ENCODE measurements at regions not wholly inside any gene's neighbourhood (a gene's known extent, or its start where the extent isn't known, plus 50 kb on each side); places are given as distances from the start of the nearest gene placed in this dataset.

- intact Hi-C loops (cut with micrococcal nuclease; ENCODE audit: unreplicated experiment): no loop called here
- no peak overlapping the region for H3K27ac Mint-ChIP-seq (ENCODE audit: unreplicated experiment)
- H3K4me3 Mint-ChIP-seq (ENCODE audit: unreplicated experiment): no peak overlapping the region
- H3K9me3 Mint-ChIP-seq (ENCODE audit: unreplicated experiment): no peaks in the 10 kb centered on the region
- no peak for DNase-seq
- Histone ChIP-seq H3K4me3 (ENCODE audit: low read depth, low read length) (no peak overlapping the region), H3K4me1 (no peaks in the 10 kb centered on the region), H3K36me3 (ENCODE audit: control insufficient read depth, insufficient read depth, low read length) (no peaks in the 10 kb centered on the region), H3K9me3 (no peaks in the 10 kb centered on the region), H3K27me3 (replicated peaks; ENCODE audit: control insufficient read depth, insufficient read depth, low read length) (no peaks in the 10 kb centered on the region; the same call in none of the 2 replicates)
- no TSS peak for BruUV-seq (replicated peaks)
- ChIA-PET CTCF (no interaction called here), POLR2A (no interaction called here)
- H3K4me1 Mint-ChIP-seq (ENCODE audit: low read depth, unreplicated experiment): no peaks in the 10 kb centered on the region
- no peaks in the 10 kb centered on the region for H3K36me3 Mint-ChIP-seq (ENCODE audit: insufficient read depth, unreplicated experiment)
- H3K27me3 Mint-ChIP-seq (ENCODE audit: insufficient read depth, unreplicated experiment): peaks cover 4% of the 10 kb centered on the region
- no peak for TF ChIP-seq CTCF (IDR thresholded peaks at IDR 0.05; ENCODE audit: insufficient read depth in 1 of 2, low read depth in 1 of 2, low read length in 1 of 2, severe bottlenecking in 1 of 2, unreplicated experiment in 1 of 2)
These were observed 317.9 kb upstream of the PKDCC start for GRCh38 chr2:41729800-41730364.

DNA sequence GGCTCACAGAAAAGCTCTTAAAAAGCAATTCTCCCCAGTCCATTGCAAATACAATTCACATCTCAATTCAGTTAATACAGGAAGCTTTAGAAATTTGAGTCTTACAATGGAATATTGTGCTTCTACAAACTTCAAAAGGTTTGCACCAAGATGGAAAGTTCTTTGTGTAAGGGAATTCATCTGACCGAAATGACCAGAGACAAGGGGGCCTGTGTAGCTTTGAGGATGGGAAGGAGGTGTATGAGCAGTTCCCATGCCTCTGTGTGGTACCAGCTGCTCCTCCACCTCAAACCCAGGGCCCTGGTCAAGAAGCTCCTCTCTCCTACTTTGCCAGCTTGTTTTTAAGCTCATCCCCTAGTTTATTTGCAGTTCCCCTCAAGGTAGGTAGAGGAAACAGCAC is 312.8 kb upstream of the PKDCC start:
- Histone ChIP-seq H3K36me3 (ENCODE audit: control insufficient read depth, insufficient read depth, low read length) (no peaks in the 10 kb centered on the region), H3K4me3 (ENCODE audit: low read depth, low read length) (no peak overlapping the region), H3K4me1 (no peaks in the 10 kb centered on the region), H3K9me3 (no peaks in the 10 kb centered on the region), H3K27me3 (replicated peaks; ENCODE audit: control insufficient read depth, insufficient read depth, low read length) (no peaks in the 10 kb centered on the region; the same call in none of the 2 replicates)
- H3K9me3 Mint-ChIP-seq (ENCODE audit: unreplicated experiment): no peaks in the 10 kb centered on the region
- no peak for TF ChIP-seq CTCF (IDR thresholded peaks at IDR 0.05; ENCODE audit: insufficient read depth in 1 of 2, low read depth in 1 of 2, low read length in 1 of 2, severe bottlenecking in 1 of 2, unreplicated experiment in 1 of 2)
- no peak overlapping the region for H3K27ac Mint-ChIP-seq (ENCODE audit: unreplicated experiment)
- no TSS peak for BruUV-seq (replicated peaks)
- CTCF ChIA-PET: no interaction called here
- POLR2A ChIA-PET: no interaction called here
- no peaks in the 10 kb centered on the region for H3K36me3 Mint-ChIP-seq (ENCODE audit: insufficient read depth, unreplicated experiment)
- H3K4me3 Mint-ChIP-seq (ENCODE audit: unreplicated experiment): no peak overlapping the region
- no peak for DNase-seq
- intact Hi-C loops (cut with micrococcal nuclease; ENCODE audit: unreplicated experiment): no loop called here
- peaks cover 10% of the 10 kb centered on the region for H3K27me3 Mint-ChIP-seq (ENCODE audit: insufficient read depth, unreplicated experiment)
- H3K4me1 Mint-ChIP-seq (ENCODE audit: low read depth, unreplicated experiment): no peaks in the 10 kb centered on the region

DNA sequence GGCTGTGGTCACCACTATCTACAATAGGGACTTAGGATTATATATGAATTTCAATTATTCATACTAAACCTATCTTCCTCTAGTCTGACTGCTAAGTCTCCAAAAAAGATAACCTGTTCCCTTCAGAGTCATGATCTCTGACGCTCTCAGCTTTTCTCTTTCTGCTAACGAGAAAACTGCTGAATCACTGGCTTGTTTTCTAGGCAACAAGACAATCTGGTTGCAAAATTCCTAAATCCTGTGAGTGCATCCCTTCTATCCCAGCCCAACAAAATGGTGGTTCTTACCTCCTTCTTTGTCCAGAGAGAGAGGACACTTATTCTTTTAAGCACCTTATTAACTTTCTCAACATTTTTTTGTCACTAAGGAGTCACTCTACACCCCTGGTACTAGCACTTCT is 312.3 kb upstream of the PKDCC start:
- peaks cover 7% of the 10 kb centered on the region for H3K27me3 Mint-ChIP-seq (ENCODE audit: insufficient read depth, unreplicated experiment)
- no peaks in the 10 kb centered on the region for H3K36me3 ChIP-seq (ENCODE audit: control insufficient read depth, insufficient read depth, low read length)
- H3K4me3 ChIP-seq (ENCODE audit: low read depth, low read length): no peak overlapping the region
- H3K4me1 ChIP-seq: no peaks in the 10 kb centered on the region
- BruUV-seq (replicated peaks): no TSS peak
- no peaks in the 10 kb centered on the region for H3K9me3 ChIP-seq
- H3K4me3 Mint-ChIP-seq (ENCODE audit: unreplicated experiment): no peak overlapping the region
- no peaks in the 10 kb centered on the region; the same call in none of the 2 replicates for H3K27me3 ChIP-seq (replicated peaks; ENCODE audit: control insufficient read depth, insufficient read depth, low read length)
- DNase-seq: no peak
- no peaks in the 10 kb centered on the region for H3K36me3 Mint-ChIP-seq (ENCODE audit: insufficient read depth, unreplicated experiment)
- no peak for TF ChIP-seq CTCF (IDR thresholded peaks at IDR 0.05; ENCODE audit: insufficient read depth in 1 of 2, low read depth in 1 of 2, low read length in 1 of 2, severe bottlenecking in 1 of 2, unreplicated experiment in 1 of 2)
- no peak overlapping the region for H3K27ac Mint-ChIP-seq (ENCODE audit: unreplicated experiment)
- ChIA-PET CTCF (no interaction called here), POLR2A (no interaction called here)
- intact Hi-C loops (cut with micrococcal nuclease; ENCODE audit: unreplicated experiment): no loop called here
- H3K9me3 Mint-ChIP-seq (ENCODE audit: unreplicated experiment): no peaks in the 10 kb centered on the region
- no peaks in the 10 kb centered on the region for H3K4me1 Mint-ChIP-seq (ENCODE audit: low read depth, unreplicated experiment)
